Tibial nerve (tissue), 4 donors: ENCODE measurements at regions not wholly inside any gene's neighbourhood (a gene's known extent, or its start where the extent isn't known, plus 50 kb on each side); places are given as distances from the start of the nearest gene placed in this dataset.
A peak's percentile ranks its signal among the peaks of the same experiment; 100 is the strongest.

ENCODE experiments used
- DNase-seq, 2 donors: peaks; one replicate each; pipeline ENCODE4 v3.0.0-alpha.2; 2019; ENCODE audit warnings: low spot score in 2 of 2
- H3K27ac ChIP-seq, 4 donors: fragments of 200-600 bp; sonication (generic) in 3 of 4; one replicate each; pipeline ENCODE4 v1.5.1; 2017 to 2019; ENCODE audit warnings: mild to moderate bottlenecking in 1 of 4
- H3K27me3 ChIP-seq, 2 donors: fragments of 200-600 bp; sonication (generic) in 1 of 2; one replicate each; pipeline versions ENCODE4 v1.5.1 to v1.6.0; 2017 to 2019
- H3K36me3 ChIP-seq, 3 donors: fragments of 200-600 bp; sonication (generic); one replicate each; pipeline ENCODE4 v1.5.1; 2018 to 2019
- H3K4me1 ChIP-seq, 4 donors: fragments of 200-600 bp; sonication (generic) in 3 of 4; one replicate each; pipeline ENCODE4 v1.5.1; 2017 to 2019
- H3K4me3 ChIP-seq, 4 donors: fragments of 200-600 bp; sonication (generic) in 3 of 4; one replicate each; pipeline ENCODE4 v1.5.1; 2017 to 2019; ENCODE audit warnings: mild to moderate bottlenecking in 1 of 4, moderate library complexity in 1 of 4
- H3K9me3 ChIP-seq, 4 donors: fragments of 200-600 bp; sonication (generic) in 3 of 4; one replicate each; pipeline ENCODE4 v1.5.1; 2017 to 2019
- CTCF ChIP-seq, 5 experiments: fragments of 200-600 bp in 3 of 5; fragments of 450-650 bp in 2 of 5; sonication (generic) in 3 of 5; IDR thresholded peaks; one replicate each; pipeline ENCODE4 v1.5.1; 2016 to 2019; ENCODE audit warnings: antibody characterized with exemption in 5 of 5, mild to moderate bottlenecking in 3 of 5, moderate library complexity in 2 of 5
- EP300 ChIP-seq, 2 donors: sonication (generic); formaldehyde crosslinking; IDR thresholded peaks; one replicate each; pipeline ENCODE4 v1.6.1; 2017; ENCODE audit warnings: antibody characterized with exemption in 2 of 2, mild to moderate bottlenecking in 1 of 2
- POLR2A ChIP-seq, 2 donors: fragments of 450-650 bp; IDR thresholded peaks; one replicate each; pipeline ENCODE4 v1.6.1; 2017; ENCODE audit warnings: antibody characterized with exemption in 2 of 2, mild to moderate bottlenecking in 2 of 2, moderate library complexity in 2 of 2
- WGBS, 2 donors: methylation state at CpG; one replicate each; pipeline ENCODE4 v1.1.5; 2018; 5-methylcytosine and 5-hydroxymethylcytosine counted together

GRCh38 chr3:88209356-88209755 lies 59.6 kb downstream of the C3orf38 start:
- TF ChIP-seq CTCF (IDR thresholded peaks at IDR 0.05), result no peak
- no peak for TF ChIP-seq POLR2A (IDR thresholded peaks at IDR 0.05)
- TF ChIP-seq EP300 (IDR thresholded peaks at IDR 0.05), result no peak
- Histone ChIP-seq H3K4me1 (no peaks in the 10 kb centered on the region), H3K27me3 (no peaks in the 10 kb centered on the region), H3K9me3 (no peaks in the 10 kb centered on the region), H3K36me3 (no peaks in the 10 kb centered on the region), H3K27ac (no peak overlapping the region), H3K4me3 (no peak overlapping the region)
- DNase-seq, result no peak

GRCh38 chr3:88211096-88211890 lies 61.5 kb downstream of the C3orf38 start:
- TF ChIP-seq EP300 (IDR thresholded peaks at IDR 0.05) (no peak), POLR2A (IDR thresholded peaks at IDR 0.05) (no peak), CTCF (IDR thresholded peaks at IDR 0.05) (no peak)
- no peaks in the 10 kb centered on the region for H3K9me3 ChIP-seq
- 67 to 68% methylated on average over 2 of the region's 2 CpGs for WGBS, 2 donors
- DNase-seq, result no peak
- H3K4me3 ChIP-seq, result no peak overlapping the region
- H3K27ac ChIP-seq, result no peak overlapping the region
- no peaks in the 10 kb centered on the region for H3K36me3 ChIP-seq
- H3K4me1 ChIP-seq, result no peaks in the 10 kb centered on the region
- H3K27me3 ChIP-seq, result no peaks in the 10 kb centered on the region

- TF ChIP-seq POLR2A (IDR thresholded peaks at IDR 0.05), result no peak
- peak in 4 of 5 experiments; percentile 27 to 49 (median 36) for TF ChIP-seq CTCF (IDR thresholded peaks at IDR 0.05)
- H3K4me1 ChIP-seq, result no peaks in the 10 kb centered on the region
- H3K9me3 ChIP-seq, result no peaks in the 10 kb centered on the region
- 11% methylated on average over 7 of the region's 7 CpGs for WGBS, 2 donors
- H3K4me3 ChIP-seq, result no peak overlapping the region
- no peak overlapping the region for H3K27ac ChIP-seq
- peak in 1 of 2 donors; percentile 48 for DNase-seq
- H3K27me3 ChIP-seq, result no peaks in the 10 kb centered on the region
- H3K36me3 ChIP-seq, result no peaks in the 10 kb centered on the region
Measured at GRCh38 chr3:88219138-88219792, 69.5 kb downstream of the C3orf38 start.

- Histone ChIP-seq H3K27ac (no peak overlapping the region), H3K9me3 (no peaks in the 10 kb centered on the region), H3K27me3 (no peaks in the 10 kb centered on the region), H3K4me3 (no peak overlapping the region), H3K4me1 (no peaks in the 10 kb centered on the region), H3K36me3 (no peaks in the 10 kb centered on the region)
- DNase-seq, result no peak
- TF ChIP-seq CTCF (IDR thresholded peaks at IDR 0.05), result no peak
- TF ChIP-seq EP300 (IDR thresholded peaks at IDR 0.05), result no peak
- no peak for TF ChIP-seq POLR2A (IDR thresholded peaks at IDR 0.05)
- 69 to 70% methylated on average over 4 of the region's 4 CpGs for WGBS, 2 donors
Measured at GRCh38 chr3:88220126-88220525, 70.4 kb downstream of the C3orf38 start.

GRCh38 chr3:88221726-88222125 lies 72.0 kb downstream of the C3orf38 start:
- no peak overlapping the region for H3K27ac ChIP-seq
- no peaks in the 10 kb centered on the region for H3K36me3 ChIP-seq
- no peak overlapping the region for H3K4me3 ChIP-seq
- H3K4me1 ChIP-seq, result no peaks in the 10 kb centered on the region
- no peaks in the 10 kb centered on the region for H3K27me3 ChIP-seq
- 42 to 88% methylated on average over 1 of the region's 1 CpG for WGBS, 2 donors
- no peaks in the 10 kb centered on the region for H3K9me3 ChIP-seq
- TF ChIP-seq CTCF (IDR thresholded peaks at IDR 0.05), result no peak
- no peak for TF ChIP-seq POLR2A (IDR thresholded peaks at IDR 0.05)
- no peak for TF ChIP-seq EP300 (IDR thresholded peaks at IDR 0.05)
- no peak for DNase-seq
